Neural cell (in vitro differentiated cells): ENCODE measurements at regions not wholly inside any gene's neighbourhood (a gene's known extent, or its start where the extent isn't known, plus 50 kb on each side); places are given as distances from the start of the nearest gene placed in this dataset.

ENCODE experiments used
- H2AFZ ChIP-seq: fragments of 200-600, 300-800 bp; sonication (generic), shearing (Covaris generic); 2 replicates; pipeline ENCODE4 v1.6.0; 2014; ENCODE audit warnings: low read depth, mild to moderate bottlenecking, antibody characterized with exemption, low read length, moderate library complexity
- H3F3A ChIP-seq: fragments of 200-600 bp; shearing (Covaris generic); 2 replicates; pipeline ENCODE4 v1.6.1; 2016; ENCODE audit warnings: mild to moderate bottlenecking, moderate library complexity, mixed read lengths, antibody characterized with exemption, low read length; ENCODE audit not compliant: insufficient read depth, poor library complexity, severe bottlenecking
- H3K27ac ChIP-seq: fragments of 200-600, 300-800 bp; sonication (generic), shearing (Covaris generic); 2 replicates; pipeline ENCODE4 v1.5.1; 2014; ENCODE audit warnings: mild to moderate bottlenecking, low read length, moderate library complexity
- H3K27me3 ChIP-seq: fragments of 300-800, 200-600 bp; sonication (generic), shearing (Covaris generic); 2 replicates; pipeline ENCODE4 v1.6.0; 2014; ENCODE audit warnings: mild to moderate bottlenecking, low read depth, low read length, moderate library complexity; ENCODE audit not compliant: insufficient read depth
- H3K36me3 ChIP-seq: fragments of 300-800, 200-600 bp; sonication (generic), shearing (Covaris generic); 2 replicates; pipeline ENCODE4 v1.5.1; 2014; ENCODE audit warnings: mild to moderate bottlenecking, antibody characterized with exemption, low read length, moderate library complexity; ENCODE audit not compliant: insufficient read depth
- H3K4me2 ChIP-seq: fragments of 300-800, 200-600 bp; sonication (generic), shearing (Covaris generic); 2 replicates; pipeline ENCODE4 v1.6.0; 2014; ENCODE audit warnings: mild to moderate bottlenecking, low read length
- H3K4me3 ChIP-seq: fragments of 300-800, 200-600 bp; sonication (generic), shearing (Covaris generic); 2 replicates; pipeline ENCODE4 v1.5.1; 2014; ENCODE audit warnings: mild to moderate bottlenecking, low read length, moderate library complexity
- H3K79me2 ChIP-seq: fragments of 200-600 bp; shearing (Covaris generic); replicated peaks from 2 replicates; pipeline ENCODE4 v1.6.0; 2014; ENCODE audit warnings: mild to moderate bottlenecking, low read length, moderate library complexity; ENCODE audit not compliant: insufficient read depth
- H3K9ac ChIP-seq: fragments of 300-800, 200-600 bp; sonication (generic), shearing (Covaris generic); 2 replicates; pipeline ENCODE4 v1.6.1; 2016; ENCODE audit warnings: mild to moderate bottlenecking, low read length, mixed read lengths
- H3K9me2 ChIP-seq: fragments of 200-600 bp; shearing (Covaris generic); 2 replicates; pipeline ENCODE4 v1.6.1; 2016; ENCODE audit warnings: mild to moderate bottlenecking, low read length, mixed read lengths; ENCODE audit not compliant: insufficient read depth
- H3K9me3 ChIP-seq: fragments of 200-600, 300-800 bp; sonication (generic), shearing (Covaris generic); 2 replicates; pipeline ENCODE4 v1.6.1; 2016; ENCODE audit warnings: mild to moderate bottlenecking, mixed run types, low read length, moderate library complexity, mixed read lengths
- H4K20me1 ChIP-seq: fragments of 200-600 bp; shearing (Covaris generic); 2 replicates; pipeline ENCODE4 v1.6.1; 2016; ENCODE audit warnings: mild to moderate bottlenecking, mixed run types; ENCODE audit not compliant: insufficient read depth
- CTCF ChIP-seq: fragments of 450-650 bp; IDR thresholded peaks from 2 replicates; pipeline ENCODE4 v1.5.1; 2014; ENCODE audit warnings: antibody characterized with exemption, mild to moderate bottlenecking, moderate library complexity; ENCODE audit not compliant: poor library complexity, severe bottlenecking
- EP300 ChIP-seq: fragments of 450-650 bp; conservative IDR thresholded peaks from 2 replicates; pipeline ENCODE4 v1.6.1; 2014; ENCODE audit warnings: antibody characterized with exemption, mild to moderate bottlenecking, moderate library complexity; ENCODE audit not compliant: poor library complexity, severe bottlenecking
- EZH2 ChIP-seq: fragments of 200-600, 300-800 bp; shearing (Covaris generic), sonication (generic); IDR thresholded peaks from 2 replicates; pipeline ENCODE4 v1.6.1; 2014; ENCODE audit warnings: antibody characterized with exemption, low read length, borderline replicate concordance, mild to moderate bottlenecking; ENCODE audit not compliant: insufficient read depth, poor library complexity, severe bottlenecking
- MXI1 ChIP-seq: fragments of 450-650 bp; conservative IDR thresholded peaks from 2 replicates; pipeline ENCODE4 v1.6.1; 2014; ENCODE audit warnings: antibody characterized with exemption, mild to moderate bottlenecking; ENCODE audit not compliant: poor library complexity, severe bottlenecking
- POLR2AphosphoS5 ChIP-seq: IDR thresholded peaks from 2 replicates; pipeline ENCODE4 v1.6.1; 2012
- RAD21 ChIP-seq: fragments of 450-650 bp; conservative IDR thresholded peaks from 2 replicates; pipeline ENCODE4 v1.6.1; 2014; ENCODE audit warnings: antibody characterized with exemption, mild to moderate bottlenecking, moderate library complexity
- REST ChIP-seq: IDR thresholded peaks from 2 replicates; pipeline ENCODE4 v1.6.1; 2012; ENCODE audit warnings: borderline replicate concordance
- SMC3 ChIP-seq: fragments of 450-650 bp; conservative IDR thresholded peaks from 2 replicates; pipeline ENCODE4 v1.6.1; 2014; ENCODE audit warnings: antibody characterized with exemption, mild to moderate bottlenecking, moderate library complexity; ENCODE audit not compliant: poor library complexity
- TAF1 ChIP-seq: IDR thresholded peaks from 2 replicates; pipeline ENCODE4 v1.6.1; 2012; ENCODE audit warnings: low read depth

GRCh38 chr13:67557118-67557517 is 327.0 kb upstream of the PCDH9 start:
- Histone ChIP-seq H3K27ac (no peak overlapping the region), H3K9ac (no peak overlapping the region), H4K20me1 (no peaks in the 10 kb centered on the region), H3K27me3 (no peaks in the 10 kb centered on the region), H3K9me2 (no peaks in the 10 kb centered on the region), H3K79me2 (no peaks in the 10 kb centered on the region), H3F3A (no peaks in the 10 kb centered on the region), H2AFZ (no peak overlapping the region), H3K36me3 (no peaks in the 10 kb centered on the region), H3K4me2 (no peak overlapping the region), H3K4me3 (no peak overlapping the region), H3K9me3 (no peaks in the 10 kb centered on the region)
- no peak for TF ChIP-seq EZH2
- TF ChIP-seq EP300 = no peak
- no peak for TF ChIP-seq RAD21
- no peak for TF ChIP-seq SMC3
- TF ChIP-seq POLR2AphosphoS5 = no peak
- no peak for TF ChIP-seq MXI1
- TF ChIP-seq CTCF = no peak
- TF ChIP-seq TAF1 = no peak
- TF ChIP-seq REST = no peak

- H3K27me3 ChIP-seq = no peaks in the 10 kb centered on the region
- H3K36me3 ChIP-seq = no peaks in the 10 kb centered on the region
- H3K9me2 ChIP-seq = no peaks in the 10 kb centered on the region
- no peak overlapping the region for H3K4me3 ChIP-seq
- no peaks in the 10 kb centered on the region for H3K9me3 ChIP-seq
- H3K79me2 ChIP-seq = no peaks in the 10 kb centered on the region
- no peak overlapping the region for H2AFZ ChIP-seq
- no peaks in the 10 kb centered on the region for H3F3A ChIP-seq
- no peak for TF ChIP-seq RAD21
- TF ChIP-seq SMC3 = no peak
- TF ChIP-seq TAF1 = no peak
- TF ChIP-seq EP300 = no peak
- no peak for TF ChIP-seq EZH2
- no peak for TF ChIP-seq REST
- no peak for TF ChIP-seq CTCF
- no peak for TF ChIP-seq MXI1
- TF ChIP-seq POLR2AphosphoS5 = no peak
- H4K20me1 ChIP-seq = no peaks in the 10 kb centered on the region
- no peak overlapping the region for H3K9ac ChIP-seq
- no peak overlapping the region for H3K27ac ChIP-seq
- no peak overlapping the region for H3K4me2 ChIP-seq
Observed at GRCh38 chr13:67554746-67555452, 324.8 kb upstream of the PCDH9 start.
